Small intestine (tissue), 7 donors: ENCODE measurements at regions not wholly inside any gene's neighbourhood (a gene's known extent, or its start where the extent isn't known, plus 50 kb on each side); places are given as distances from the start of the nearest gene placed in this dataset.

Experiments
- DNase-seq, 2 donors: peaks; one replicate each; pipeline versions ENCODE4 v3.0.0 to v3.0.0-alpha.2; 2013
- FAIRE-seq: peaks from 2 replicates; lab custom pipeline; 2012; peaks lifted over from hg19 to GRCh38; lab: Jason Lieb, UNC
- H3K27ac ChIP-seq, 3 donors: one replicate each; pipeline ENCODE4 v1.5.1; 2013; ENCODE audit warnings: low read length in 2 of 3, mild to moderate bottlenecking in 2 of 3, control low read depth in 1 of 3, inconsistent platforms in 1 of 3, low read depth in 1 of 3, moderate library complexity in 1 of 3
- H3K27me3 ChIP-seq, 3 donors: one replicate each; pipeline ENCODE4 v1.6.1; 2013; ENCODE audit warnings: low read length in 3 of 3, inconsistent platforms in 1 of 3; ENCODE audit not compliant: control insufficient read depth in 3 of 3, insufficient read depth in 3 of 3
- H3K36me3 ChIP-seq, 3 donors: one replicate each; pipeline ENCODE4 v1.6.1; 2013; ENCODE audit warnings: low read length in 3 of 3, inconsistent platforms in 1 of 3, low read depth in 1 of 3, mild to moderate bottlenecking in 1 of 3, moderate library complexity in 1 of 3; ENCODE audit not compliant: control insufficient read depth in 3 of 3, insufficient read depth in 2 of 3
- H3K4me1 ChIP-seq, 3 donors: one replicate each; pipeline ENCODE4 v1.6.1; 2013; ENCODE audit warnings: low read length in 2 of 3, inconsistent platforms in 1 of 3, low read depth in 1 of 3, mild to moderate bottlenecking in 1 of 3, moderate library complexity in 1 of 3; ENCODE audit not compliant: control insufficient read depth in 3 of 3, insufficient read depth in 2 of 3
- H3K4me3 ChIP-seq, 3 donors: one replicate each; pipeline ENCODE4 v1.5.1; 2013; ENCODE audit warnings: low read length in 3 of 3, control low read depth in 1 of 3, inconsistent platforms in 1 of 3, low read depth in 1 of 3, mild to moderate bottlenecking in 1 of 3, moderate library complexity in 1 of 3
- H3K9me3 ChIP-seq, 2 donors: one replicate each; pipeline ENCODE4 v1.6.1; 2013; ENCODE audit warnings: low read depth in 1 of 2, low read length in 1 of 2; ENCODE audit not compliant: control insufficient read depth in 2 of 2, insufficient read depth in 1 of 2
- WGBS, 3 donors: extraction: QIAGEN DNeasy Blood & Tissue Kit; methylation state at CpG; one replicate each; pipeline ENCODE4 v1.1.7; 2013; 5-methylcytosine and 5-hydroxymethylcytosine counted together
- donor health status: healthy with polysubstance abuse.
- donor health status: control.
- donor health status: control.
- donor health status: Bipolar disorder and iron deficiency.
- donor health status: healthy.

- FAIRE-seq = no peak
- Histone ChIP-seq H3K4me3 (no peak overlapping the region), H3K36me3 (no peaks in the 10 kb centered on the region), H3K9me3 (no peaks in the 10 kb centered on the region), H3K27me3 (no peaks in the 10 kb centered on the region), H3K27ac (no peak overlapping the region), H3K4me1 (no peaks in the 10 kb centered on the region)
- DNase-seq = no peak
These were observed 2265.8 kb upstream of the TENM3 start for GRCh38 chr4:179977378-179977777.

GRCh38 chr4:179981161-179981560 is 2262.0 kb upstream of the TENM3 start:
- FAIRE-seq (no peak), DNase-seq (no peak)
- Histone ChIP-seq H3K4me3 (no peak overlapping the region), H3K9me3 (no peaks in the 10 kb centered on the region), H3K27me3 (no peaks in the 10 kb centered on the region), H3K36me3 (no peaks in the 10 kb centered on the region), H3K4me1 (no peaks in the 10 kb centered on the region), H3K27ac (no peak overlapping the region)

GRCh38 chr4:179989975-179990374 is 2253.2 kb upstream of the TENM3 start:
- 58 to 77% (median 73%) methylated on average over 4 of the region's 4 CpGs for WGBS, 3 donors
- H3K4me3 ChIP-seq = no peak overlapping the region
- no peaks in the 10 kb centered on the region for H3K36me3 ChIP-seq
- DNase-seq (no peak), FAIRE-seq (no peak)
- no peaks in the 10 kb centered on the region for H3K27me3 ChIP-seq
- H3K9me3 ChIP-seq = no peaks in the 10 kb centered on the region
- no peak overlapping the region for H3K27ac ChIP-seq
- H3K4me1 ChIP-seq = no peaks in the 10 kb centered on the region

- Histone ChIP-seq H3K36me3 (no peaks in the 10 kb centered on the region), H3K27ac (no peak overlapping the region), H3K4me3 (no peak overlapping the region), H3K9me3 (no peaks in the 10 kb centered on the region), H3K4me1 (no peaks in the 10 kb centered on the region), H3K27me3 (no peaks in the 10 kb centered on the region)
- DNase-seq = no peak
- 72 to 75% (median 75%) methylated on average over 2 of the region's 2 CpGs for WGBS, 3 donors
- no peak for FAIRE-seq
These were observed 2233.9 kb upstream of the TENM3 start for GRCh38 chr4:180009316-180009715.

GRCh38 chr4:180028682-180029081 is 2214.5 kb upstream of the TENM3 start:
- DNase-seq (peak; percentile 32 to 39), FAIRE-seq (no peak)
- H3K36me3 ChIP-seq = no peaks in the 10 kb centered on the region
- WGBS, 3 donors = 47 to 57% (median 50%) methylated on average over 8 of the region's 8 CpGs
- H3K27ac ChIP-seq = no peak overlapping the region
- peaks cover 0 to 2% (median 0%) of the 10 kb centered on the region in 3 donors for H3K27me3 ChIP-seq
- no peak overlapping the region for H3K4me3 ChIP-seq
- no peaks in the 10 kb centered on the region for H3K4me1 ChIP-seq
- no peaks in the 10 kb centered on the region for H3K9me3 ChIP-seq

- Histone ChIP-seq H3K27ac (no peak overlapping the region), H3K27me3 (peaks cover 0 to 2% (median 0%) of the 10 kb centered on the region in 3 donors), H3K36me3 (no peaks in the 10 kb centered on the region), H3K4me3 (no peak overlapping the region), H3K4me1 (no peaks in the 10 kb centered on the region), H3K9me3 (no peaks in the 10 kb centered on the region)
- FAIRE-seq = no peak
- 71 to 76% (median 74%) methylated on average over 1 of the region's 1 CpG for WGBS, 3 donors
- no peak for DNase-seq
These were observed 2211.9 kb upstream of the TENM3 start for GRCh38 chr4:180031330-180031729.

- FAIRE-seq = no peak
- 61 to 93% (median 68%) methylated on average over 1 of the region's 1 CpG for WGBS, 3 donors
These were observed 2201.6 kb upstream of the TENM3 start for GRCh38 chr4:180041576-180041975.

GRCh38 chr4:180052629-180053028 is 2190.6 kb upstream of the TENM3 start:
- Histone ChIP-seq H3K27ac (no peak overlapping the region), H3K27me3 (peaks cover 0 to 12% (median 0%) of the 10 kb centered on the region in 3 donors), H3K9me3 (no peaks in the 10 kb centered on the region), H3K4me3 (no peak overlapping the region), H3K4me1 (peaks cover 0 to 4% (median 0%) of the 10 kb centered on the region in 3 donors), H3K36me3 (no peaks in the 10 kb centered on the region)
- no peak for FAIRE-seq
- DNase-seq = peak; percentile 14 to 47
- WGBS, 3 donors = 19 to 48% (median 36%) methylated on average over 7 of the region's 7 CpGs

More at GRCh38 chr4:180041576-180041975, 2201.6 kb upstream of the TENM3 start:
- Histone ChIP-seq H3K36me3 (no peaks in the 10 kb centered on the region), H3K4me1 (no peaks in the 10 kb centered on the region), H3K9me3 (no peaks in the 10 kb centered on the region), H3K27me3 (no peaks in the 10 kb centered on the region), H3K4me3 (no peak overlapping the region), H3K27ac (no peak overlapping the region)
- no peak for DNase-seq

- no peaks in the 10 kb centered on the region for H3K9me3 ChIP-seq
- FAIRE-seq = no peak
- WGBS, 3 donors = 73 to 96% (median 91%) methylated on average over 4 of the region's 4 CpGs
- peaks cover 0 to 8% (median 4%) of the 10 kb centered on the region in 3 donors for H3K4me1 ChIP-seq
- peaks cover 2 to 25% (median 7%) of the 10 kb centered on the region in 3 donors for H3K27me3 ChIP-seq
- no peak overlapping the region for H3K4me3 ChIP-seq
- H3K27ac ChIP-seq = no peak overlapping the region
- H3K36me3 ChIP-seq = no peaks in the 10 kb centered on the region
- no peak for DNase-seq
These were observed 2188.9 kb upstream of the TENM3 start for GRCh38 chr4:180054291-180054690.
